ENCODE measurements at regions not wholly inside any gene's neighbourhood (a gene's known extent, or its start where the extent isn't known, plus 50 kb on each side); places are given as distances from the start of the nearest gene placed in this dataset.

GRCh38 chr16:87190288-87191230, 126.6 kb downstream of the C16orf95 start:
- no peak overlapping the region for H3K4me3 Mint-ChIP-seq
- peaks cover 15% of the 10 kb centered on the region for H3K9me3 Mint-ChIP-seq
- no peaks in the 10 kb centered on the region for H3K36me3 Mint-ChIP-seq (ENCODE audit: low read depth)
- H3K4me1 Mint-ChIP-seq: no peaks in the 10 kb centered on the region
- H3K27ac Mint-ChIP-seq: no peak overlapping the region
- no peaks in the 10 kb centered on the region for H3K27me3 Mint-ChIP-seq
- ATAC-seq (no peak), DNase-seq (no peak)

- Mint-ChIP-seq H3K4me3 (no peak overlapping the region), H3K27me3 (peaks cover 2% of the 10 kb centered on the region), H3K36me3 (ENCODE audit: low read depth) (no peaks in the 10 kb centered on the region), H3K9me3 (peaks cover 7% of the 10 kb centered on the region), H3K27ac (no peak overlapping the region), H3K4me1 (no peaks in the 10 kb centered on the region)
- ATAC-seq: no peak
- DNase-seq: no peak
Measured at GRCh38 chr16:87192452-87193073, 124.6 kb downstream of the C16orf95 start.

- ATAC-seq: no peak
- no peaks in the 10 kb centered on the region for H3K36me3 Mint-ChIP-seq (ENCODE audit: low read depth)
- H3K9me3 Mint-ChIP-seq: no peaks in the 10 kb centered on the region
- no peak overlapping the region for H3K4me3 Mint-ChIP-seq
- H3K4me1 Mint-ChIP-seq: no peaks in the 10 kb centered on the region
- H3K27me3 Mint-ChIP-seq: peaks cover 2% of the 10 kb centered on the region
- no peak for DNase-seq
- no peak overlapping the region for H3K27ac Mint-ChIP-seq
Measured at GRCh38 chr16:87194172-87194571, 123.0 kb downstream of the C16orf95 start.

GRCh38 chr16:87195161-87195560, 122.0 kb downstream of the C16orf95 start:
- H3K27ac Mint-ChIP-seq: no peak overlapping the region
- H3K36me3 Mint-ChIP-seq (ENCODE audit: low read depth): no peaks in the 10 kb centered on the region
- no peak overlapping the region for H3K4me3 Mint-ChIP-seq
- no peak for ATAC-seq
- no peak for DNase-seq
- peaks cover 5% of the 10 kb centered on the region for H3K27me3 Mint-ChIP-seq
- H3K4me1 Mint-ChIP-seq: no peaks in the 10 kb centered on the region
- H3K9me3 Mint-ChIP-seq: no peaks in the 10 kb centered on the region

GRCh38 chr16:87196231-87196630, 121.0 kb downstream of the C16orf95 start:
- no peaks in the 10 kb centered on the region for H3K4me1 Mint-ChIP-seq
- H3K9me3 Mint-ChIP-seq: no peaks in the 10 kb centered on the region
- no peak overlapping the region for H3K27ac Mint-ChIP-seq
- no peak overlapping the region for H3K4me3 Mint-ChIP-seq
- no peaks in the 10 kb centered on the region for H3K36me3 Mint-ChIP-seq (ENCODE audit: low read depth)
- no peak for DNase-seq
- peaks cover 7% of the 10 kb centered on the region for H3K27me3 Mint-ChIP-seq
- no peak for ATAC-seq

DNA sequence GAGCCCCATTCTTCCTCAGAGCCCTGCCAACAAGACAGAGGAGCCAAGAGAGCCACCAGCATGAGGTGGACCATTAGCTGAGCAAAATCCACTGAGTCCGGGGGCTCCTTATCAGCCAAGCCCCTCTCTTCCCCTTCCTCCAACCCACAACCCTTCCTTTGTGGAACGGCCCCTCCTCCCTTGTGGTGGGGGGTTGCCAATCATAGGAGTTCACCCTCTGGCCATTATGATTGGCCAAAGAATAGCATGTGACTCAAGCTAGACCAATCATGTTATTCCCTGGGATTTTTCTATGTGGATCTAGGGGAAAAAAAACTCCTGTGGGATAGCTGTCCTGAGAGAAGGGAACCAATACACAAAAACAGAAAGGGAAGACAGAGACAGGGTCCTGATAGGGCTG, 120.5 kb downstream of the C16orf95 start:
- H3K36me3 Mint-ChIP-seq (ENCODE audit: low read depth): no peaks in the 10 kb centered on the region
- DNase-seq (no peak), ATAC-seq (no peak)
- H3K27ac Mint-ChIP-seq: no peak overlapping the region
- no peaks in the 10 kb centered on the region for H3K4me1 Mint-ChIP-seq
- H3K9me3 Mint-ChIP-seq: no peaks in the 10 kb centered on the region
- H3K27me3 Mint-ChIP-seq: peaks cover 8% of the 10 kb centered on the region
- no peak overlapping the region for H3K4me3 Mint-ChIP-seq

GRCh38 chr16:87198328-87198832, 118.8 kb downstream of the C16orf95 start:
- no peak for ATAC-seq
- Mint-ChIP-seq H3K36me3 (ENCODE audit: low read depth) (no peaks in the 10 kb centered on the region), H3K4me1 (no peaks in the 10 kb centered on the region), H3K27ac (no peak overlapping the region), H3K27me3 (peaks cover 16% of the 10 kb centered on the region), H3K9me3 (no peaks in the 10 kb centered on the region), H3K4me3 (no peak overlapping the region)
- no peak for DNase-seq

DNA sequence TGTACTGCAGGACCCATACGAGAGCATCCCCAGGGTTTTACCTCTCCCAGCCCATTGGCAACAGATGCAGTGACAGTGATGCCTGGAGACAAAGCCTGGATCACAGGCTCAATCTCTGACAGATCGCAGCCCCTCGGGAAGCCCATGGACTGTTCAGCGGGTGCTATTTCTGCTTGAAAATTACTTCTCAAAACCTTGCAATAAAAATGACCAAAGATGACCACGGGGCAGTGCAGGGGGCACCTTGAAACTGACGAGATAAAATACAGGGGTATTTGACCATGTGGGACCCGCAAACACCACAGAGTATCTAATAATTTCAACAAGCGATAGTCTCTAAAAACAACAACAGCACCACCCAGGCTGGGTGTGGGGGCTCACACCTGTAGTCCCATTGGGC, 118.3 kb downstream of the C16orf95 start:
- ATAC-seq: no peak
- H3K27ac Mint-ChIP-seq: no peak overlapping the region
- H3K4me3 Mint-ChIP-seq: no peak overlapping the region
- no peaks in the 10 kb centered on the region for H3K36me3 Mint-ChIP-seq (ENCODE audit: low read depth)
- no peaks in the 10 kb centered on the region for H3K9me3 Mint-ChIP-seq
- peaks cover 18% of the 10 kb centered on the region for H3K27me3 Mint-ChIP-seq
- no peaks in the 10 kb centered on the region for H3K4me1 Mint-ChIP-seq
- no peak for DNase-seq

DNA sequence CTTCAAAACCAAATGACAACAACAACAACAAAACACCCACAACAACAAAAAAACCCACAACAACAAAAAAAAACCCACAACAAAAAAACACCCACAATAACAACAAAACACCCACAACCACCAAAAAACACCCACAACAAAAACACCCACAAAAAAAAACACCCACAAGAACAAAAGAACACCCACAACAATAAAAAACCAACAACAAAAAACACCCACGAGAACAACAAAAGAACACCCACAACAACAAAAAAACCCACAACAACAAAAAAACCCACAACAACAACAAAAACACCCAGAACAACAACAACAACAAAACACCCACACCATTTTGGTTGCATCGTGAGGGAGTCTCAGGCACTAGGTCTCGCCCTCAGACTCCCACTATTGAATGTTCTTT, 117.8 kb downstream of the C16orf95 start:
- Mint-ChIP-seq H3K4me3 (no peak overlapping the region), H3K9me3 (no peaks in the 10 kb centered on the region), H3K36me3 (ENCODE audit: low read depth) (no peaks in the 10 kb centered on the region), H3K27ac (no peak overlapping the region), H3K4me1 (no peaks in the 10 kb centered on the region), H3K27me3 (peaks cover 21% of the 10 kb centered on the region)
- no peak for DNase-seq
- ATAC-seq: no peak

- ATAC-seq (no peak), DNase-seq (no peak)
- H3K9me3 Mint-ChIP-seq: no peaks in the 10 kb centered on the region
- H3K4me3 Mint-ChIP-seq: no peak overlapping the region
- peaks cover 21% of the 10 kb centered on the region for H3K27me3 Mint-ChIP-seq
- H3K4me1 Mint-ChIP-seq: no peaks in the 10 kb centered on the region
- H3K36me3 Mint-ChIP-seq (ENCODE audit: low read depth): no peaks in the 10 kb centered on the region
- H3K27ac Mint-ChIP-seq: no peak overlapping the region
Measured at GRCh38 chr16:87199901-87200300, 117.3 kb downstream of the C16orf95 start.

GRCh38 chr16:87200637-87201036, 116.6 kb downstream of the C16orf95 start:
- no peak overlapping the region for H3K27ac Mint-ChIP-seq
- H3K36me3 Mint-ChIP-seq (ENCODE audit: low read depth): no peaks in the 10 kb centered on the region
- H3K9me3 Mint-ChIP-seq: no peaks in the 10 kb centered on the region
- peaks cover 21% of the 10 kb centered on the region for H3K27me3 Mint-ChIP-seq
- no peak overlapping the region for H3K4me3 Mint-ChIP-seq
- no peaks in the 10 kb centered on the region for H3K4me1 Mint-ChIP-seq
- ATAC-seq (no peak), DNase-seq (no peak)

DNA sequence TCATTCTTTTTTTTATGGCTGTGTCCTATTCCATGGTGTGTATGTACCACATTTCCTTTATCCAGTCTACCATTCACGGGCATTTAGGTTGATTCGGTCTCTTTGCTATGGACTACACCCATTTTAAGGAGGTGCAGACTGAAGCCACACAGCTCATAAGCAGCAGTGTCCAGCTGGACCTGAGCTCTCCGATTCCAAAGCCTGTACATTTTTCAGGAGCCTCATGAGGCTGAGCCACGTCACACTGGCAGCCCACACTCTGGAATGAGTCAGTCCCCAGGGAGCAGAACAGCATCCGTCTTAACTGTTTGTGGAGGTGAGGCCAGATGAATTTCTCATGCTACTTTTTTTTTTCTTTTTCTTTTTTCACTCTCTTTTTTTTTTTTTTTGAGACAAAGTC, 116.1 kb downstream of the C16orf95 start:
- Mint-ChIP-seq H3K4me3 (no peak overlapping the region), H3K9me3 (no peaks in the 10 kb centered on the region), H3K27ac (no peak overlapping the region), H3K36me3 (ENCODE audit: low read depth) (no peaks in the 10 kb centered on the region), H3K27me3 (peaks cover 21% of the 10 kb centered on the region), H3K4me1 (no peaks in the 10 kb centered on the region)
- DNase-seq (no peak), ATAC-seq (no peak)

- no peaks in the 10 kb centered on the region for H3K9me3 Mint-ChIP-seq
- ATAC-seq (no peak), DNase-seq (no peak)
- H3K27ac Mint-ChIP-seq: no peak overlapping the region
- H3K4me3 Mint-ChIP-seq: no peak overlapping the region
- no peaks in the 10 kb centered on the region for H3K36me3 Mint-ChIP-seq (ENCODE audit: low read depth)
- no peaks in the 10 kb centered on the region for H3K4me1 Mint-ChIP-seq
- peaks cover 21% of the 10 kb centered on the region for H3K27me3 Mint-ChIP-seq
Measured at GRCh38 chr16:87201790-87202189, 115.4 kb downstream of the C16orf95 start.

DNA sequence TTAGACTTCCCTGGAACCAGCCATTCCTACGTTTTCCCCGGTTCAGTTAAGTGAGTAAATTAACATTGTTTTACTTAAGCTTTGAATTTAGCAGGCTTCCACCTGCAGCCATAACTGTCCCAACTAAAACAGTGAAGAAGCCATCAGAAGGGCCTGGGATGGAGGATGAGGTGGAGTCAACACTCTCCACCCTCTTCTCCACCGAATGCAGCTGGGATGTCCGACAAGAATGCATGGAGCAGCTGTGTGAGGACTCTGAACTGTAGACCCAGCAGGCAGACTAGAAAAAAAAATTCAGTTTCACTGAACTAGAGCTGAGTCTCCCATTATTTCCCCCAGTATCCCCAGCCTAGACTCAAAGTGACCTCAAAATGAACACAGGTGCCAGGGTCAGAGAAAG, 114.8 kb downstream of the C16orf95 start:
- Mint-ChIP-seq H3K9me3 (no peaks in the 10 kb centered on the region), H3K4me1 (no peaks in the 10 kb centered on the region), H3K27ac (no peak overlapping the region), H3K4me3 (no peak overlapping the region), H3K36me3 (ENCODE audit: low read depth) (no peaks in the 10 kb centered on the region), H3K27me3 (peaks cover 19% of the 10 kb centered on the region)
- DNase-seq (no peak), ATAC-seq (no peak)

DNA sequence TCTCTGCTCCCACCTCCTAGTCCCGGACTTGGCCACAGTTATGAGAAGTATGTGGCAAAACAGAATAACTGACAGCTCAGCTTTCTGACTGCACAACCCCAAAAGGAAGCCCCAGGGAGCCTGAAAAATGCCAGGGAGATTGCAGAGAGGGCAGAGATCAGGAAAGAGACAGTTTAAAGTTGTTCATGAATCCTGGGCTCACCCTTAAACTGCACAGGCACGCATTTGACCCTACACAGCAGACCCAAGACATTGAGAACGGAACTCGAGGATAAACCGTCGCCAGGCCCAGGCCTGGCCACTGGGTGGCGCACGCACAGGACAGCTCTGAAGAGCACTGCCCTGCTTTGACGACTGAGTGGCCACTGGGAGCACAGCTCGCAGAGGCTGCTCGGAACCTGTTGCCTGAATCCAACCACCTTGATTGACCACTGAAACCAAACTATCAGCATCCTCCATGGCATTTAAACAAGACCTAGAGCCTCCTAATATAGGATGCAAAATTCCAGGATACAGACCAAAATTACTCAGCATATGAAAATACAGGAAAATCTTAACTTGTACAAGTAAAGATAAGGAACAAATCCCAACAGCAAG, 114.0 kb downstream of the C16orf95 start:
- H3K4me3 Mint-ChIP-seq: no peak overlapping the region
- DNase-seq (peak; percentile 70), ATAC-seq (peak; percentile 80)
- H3K27me3 Mint-ChIP-seq: peaks cover 19% of the 10 kb centered on the region
- no peak overlapping the region for H3K27ac Mint-ChIP-seq
- H3K4me1 Mint-ChIP-seq: no peaks in the 10 kb centered on the region
- H3K36me3 Mint-ChIP-seq (ENCODE audit: low read depth): no peaks in the 10 kb centered on the region
- no peaks in the 10 kb centered on the region for H3K9me3 Mint-ChIP-seq

Data from activated naive CD8-positive, alpha-beta T cell treated with anti-CD3 and anti-CD28 coated beads, Interleukin-2, amount 50 U/mL, for 24 hours (primary cell).